SU-DHL-6 (cell line): ENCODE measurements at regions not wholly inside any gene's neighbourhood (a gene's known extent, or its start where the extent isn't known, plus 50 kb on each side); places are given as distances from the start of the nearest gene placed in this dataset.

Experiments
- EZH2phosphoT487 ChIP-seq: fragments of 200-600 bp; sonication (generic), shearing (Covaris generic); conservative IDR thresholded peaks from 2 replicates; pipeline ENCODE4 v1.6.1; 2018; ENCODE audit warnings: mild to moderate bottlenecking, antibody characterized with exemption, low read length, moderate library complexity, mixed read lengths
- TF ChIP-seq, protein P1 (sequence below): fragments of 200-600 bp; sonication (generic); IDR thresholded peaks from one replicate; pipeline ENCODE4 v1.5.1; 2017; ENCODE audit warnings: antibody characterized with exemption, mild to moderate bottlenecking, low read length, moderate library complexity; ENCODE audit not compliant: insufficient read depth, poor library complexity, severe bottlenecking

DNA sequence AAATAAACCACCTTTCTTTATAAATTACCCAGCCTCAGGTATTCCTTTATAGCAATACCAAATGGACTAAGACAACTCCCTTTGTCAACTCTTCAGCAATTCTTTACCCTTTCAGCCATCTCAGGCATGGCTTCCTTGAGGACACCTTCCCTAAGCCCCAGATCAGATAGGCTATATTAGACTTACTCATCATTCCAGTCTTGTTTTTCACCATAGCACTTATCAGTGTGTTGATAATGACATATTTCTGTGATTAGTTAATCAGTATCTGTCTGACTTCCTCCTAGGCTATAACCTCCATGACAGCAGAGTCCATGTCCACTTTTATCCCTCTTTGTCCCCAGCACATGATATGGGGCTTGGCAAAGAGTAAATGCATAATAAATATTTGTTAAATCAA is 238.1 kb downstream of the ACTL7B start:
- TF ChIP-seq, protein P1, sequence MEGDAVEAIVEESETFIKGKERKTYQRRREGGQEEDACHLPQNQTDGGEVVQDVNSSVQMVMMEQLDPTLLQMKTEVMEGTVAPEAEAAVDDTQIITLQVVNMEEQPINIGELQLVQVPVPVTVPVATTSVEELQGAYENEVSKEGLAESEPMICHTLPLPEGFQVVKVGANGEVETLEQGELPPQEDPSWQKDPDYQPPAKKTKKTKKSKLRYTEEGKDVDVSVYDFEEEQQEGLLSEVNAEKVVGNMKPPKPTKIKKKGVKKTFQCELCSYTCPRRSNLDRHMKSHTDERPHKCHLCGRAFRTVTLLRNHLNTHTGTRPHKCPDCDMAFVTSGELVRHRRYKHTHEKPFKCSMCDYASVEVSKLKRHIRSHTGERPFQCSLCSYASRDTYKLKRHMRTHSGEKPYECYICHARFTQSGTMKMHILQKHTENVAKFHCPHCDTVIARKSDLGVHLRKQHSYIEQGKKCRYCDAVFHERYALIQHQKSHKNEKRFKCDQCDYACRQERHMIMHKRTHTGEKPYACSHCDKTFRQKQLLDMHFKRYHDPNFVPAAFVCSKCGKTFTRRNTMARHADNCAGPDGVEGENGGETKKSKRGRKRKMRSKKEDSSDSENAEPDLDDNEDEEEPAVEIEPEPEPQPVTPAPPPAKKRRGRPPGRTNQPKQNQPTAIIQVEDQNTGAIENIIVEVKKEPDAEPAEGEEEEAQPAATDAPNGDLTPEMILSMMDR, result no peak
- no peak for TF ChIP-seq EZH2phosphoT487
